ENCODE measurements at regions not wholly inside any gene's neighbourhood (a gene's known extent, or its start where the extent isn't known, plus 50 kb on each side); places are given as distances from the start of the nearest gene placed in this dataset.

DNA sequence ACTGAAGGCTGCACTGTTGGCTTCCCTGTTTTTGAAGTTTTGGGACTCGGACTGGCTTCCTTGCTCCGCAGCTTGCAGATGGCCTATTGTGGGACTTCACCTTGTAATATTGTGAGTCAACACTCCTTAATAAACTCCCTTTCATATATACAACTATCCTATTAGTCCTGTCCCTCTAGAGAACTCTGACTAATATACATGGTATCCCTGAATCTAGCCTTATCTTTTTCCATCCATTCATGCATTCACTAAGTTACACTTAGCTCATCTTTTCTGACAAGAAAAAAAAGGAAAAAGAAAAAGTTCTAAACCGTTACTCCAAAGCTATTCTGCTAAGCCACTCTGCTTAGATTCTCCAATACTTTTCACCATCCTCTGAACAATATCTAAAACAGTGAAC is 1260.2 kb upstream of the PCDH7 start:
- DNase-seq (ENCODE audit: low read depth in 4 of 4, low spot score in 3 of 4) = no peak

- DNase-seq (ENCODE audit: low read depth in 4 of 4, low spot score in 3 of 4) = no peak
Measured at GRCh38 chr4:29467044-29467717, 1253.0 kb upstream of the PCDH7 start.
